ENCODE measurements at regions not wholly inside any gene's neighbourhood (a gene's known extent, or its start where the extent isn't known, plus 50 kb on each side); places are given as distances from the start of the nearest gene placed in this dataset.
"Not testable (repeated sequence)": the region's sequence is repeated elsewhere in the genome, so short reads cannot be mapped to it uniquely, and the experiment has no call there.

- DNase-seq (ENCODE audit: low read depth), result no peak
Observed at GRCh38 chr17:31798205-31798724, 60.8 kb downstream of the COPRS start.

DNA sequence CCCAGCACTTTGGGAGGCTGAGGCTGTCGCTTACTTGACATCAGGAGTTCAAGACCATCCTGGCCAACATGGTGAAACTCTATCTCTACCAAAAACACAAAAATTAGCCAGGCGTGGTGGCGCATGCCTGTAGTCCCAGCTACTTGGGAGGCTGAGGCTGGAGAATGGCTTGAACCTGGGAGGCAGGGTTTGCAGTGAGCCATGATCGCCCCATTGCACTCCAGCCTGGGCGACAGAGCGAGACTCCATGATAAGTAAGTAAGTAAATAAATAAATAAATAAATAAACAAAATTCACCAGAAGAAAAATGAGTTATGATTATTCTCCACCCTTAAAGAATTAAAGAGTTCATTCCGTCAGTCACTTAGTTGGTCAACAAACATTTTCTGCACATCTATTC is 63.1 kb downstream of the COPRS start:
- not testable (repeated sequence) for DNase-seq (ENCODE audit: low read depth)

DNA sequence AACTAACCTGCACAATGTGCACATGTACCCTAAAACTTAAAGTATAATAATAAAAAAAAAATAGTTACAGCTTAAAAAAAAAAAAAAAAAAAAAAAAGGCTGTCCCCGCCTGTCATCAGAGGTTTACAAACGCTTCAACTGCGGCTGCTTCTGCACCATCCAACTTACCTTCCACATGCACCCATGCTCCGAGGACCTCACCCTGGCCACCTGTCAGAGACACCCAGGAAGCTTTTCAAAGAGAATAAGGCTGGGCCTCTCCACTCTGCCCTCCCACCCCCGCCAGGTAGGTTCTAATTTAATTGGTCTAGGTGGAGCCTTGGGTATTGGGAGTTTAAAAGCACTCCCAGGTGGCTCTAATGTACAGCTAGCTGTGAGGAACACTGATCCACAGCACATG is 64.9 kb downstream of the COPRS start:
- no peak for DNase-seq (ENCODE audit: low read depth)

- not testable (repeated sequence) for DNase-seq (ENCODE audit: low read depth)
Observed at GRCh38 chr17:31793634-31794033, 65.4 kb downstream of the COPRS start.

- DNase-seq (ENCODE audit: low read depth), result no peak
Observed at GRCh38 chr17:31792007-31792585, 66.9 kb downstream of the COPRS start.

- no peak for DNase-seq (ENCODE audit: low read depth)
Observed at GRCh38 chr17:31789707-31790505, 69.1 kb downstream of the COPRS start.

GRCh38 chr17:31788956-31789355 is 70.1 kb downstream of the COPRS start:
- no peak for DNase-seq (ENCODE audit: low read depth)

DNA sequence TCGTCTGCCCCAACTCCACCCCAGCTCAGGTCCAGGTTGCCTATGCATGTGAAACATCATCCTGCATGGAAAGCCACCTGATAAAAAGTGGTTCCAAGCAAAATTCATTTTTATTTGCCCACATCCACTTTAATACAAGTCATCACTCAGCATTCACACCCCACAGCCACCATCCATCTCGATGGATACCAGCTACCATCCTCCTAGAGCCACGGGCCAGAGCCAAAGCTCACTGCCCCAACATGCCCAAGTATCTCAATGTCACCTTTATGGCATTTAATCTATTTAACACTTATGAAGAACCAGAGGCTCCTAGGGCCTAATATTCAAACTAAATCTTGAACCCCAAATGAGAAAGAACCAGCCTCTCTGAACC is 70.5 kb downstream of the COPRS start:
- DNase-seq (ENCODE audit: low read depth), result no peak

- no peak for DNase-seq (ENCODE audit: low read depth)
Observed at GRCh38 chr17:31787857-31788570, 71.0 kb downstream of the COPRS start.

GRCh38 chr17:31786796-31787481 is 72.1 kb downstream of the COPRS start:
- no peak for DNase-seq (ENCODE audit: low read depth)

- no peak for DNase-seq (ENCODE audit: low read depth)
Observed at GRCh38 chr17:31780483-31780882, 78.6 kb downstream of the COPRS start.

DNA sequence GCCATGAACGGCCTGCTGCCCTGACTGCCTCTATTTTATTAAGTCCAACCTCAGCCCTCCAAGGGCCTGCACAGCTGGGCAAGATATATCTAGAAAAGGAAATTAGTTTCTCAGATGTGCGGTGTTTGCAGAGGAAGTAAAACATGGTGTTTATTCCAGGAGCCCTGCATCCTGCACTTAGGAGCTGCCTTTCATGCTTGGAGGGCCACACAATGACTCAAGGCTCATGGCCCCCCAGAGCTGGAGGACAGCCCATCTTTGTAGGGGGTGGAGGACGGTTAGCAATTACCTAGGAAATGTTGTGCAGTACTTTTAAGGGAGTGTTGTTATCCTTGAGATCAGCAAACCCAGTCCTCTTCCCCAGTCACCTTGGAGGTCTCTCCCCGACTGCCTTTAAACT is 80.5 kb downstream of the COPRS start:
- no peak for DNase-seq (ENCODE audit: low read depth)

- DNase-seq (ENCODE audit: low read depth), result not testable (repeated sequence)
Observed at GRCh38 chr17:31771328-31771727, 87.7 kb downstream of the COPRS start.

- DNase-seq (ENCODE audit: low read depth), result not testable (repeated sequence)
Observed at GRCh38 chr17:31770501-31770900, 88.5 kb downstream of the COPRS start.

- not testable (repeated sequence) for DNase-seq (ENCODE audit: low read depth)
Observed at GRCh38 chr17:31761836-31762510, 97.1 kb downstream of the COPRS start.

DNA sequence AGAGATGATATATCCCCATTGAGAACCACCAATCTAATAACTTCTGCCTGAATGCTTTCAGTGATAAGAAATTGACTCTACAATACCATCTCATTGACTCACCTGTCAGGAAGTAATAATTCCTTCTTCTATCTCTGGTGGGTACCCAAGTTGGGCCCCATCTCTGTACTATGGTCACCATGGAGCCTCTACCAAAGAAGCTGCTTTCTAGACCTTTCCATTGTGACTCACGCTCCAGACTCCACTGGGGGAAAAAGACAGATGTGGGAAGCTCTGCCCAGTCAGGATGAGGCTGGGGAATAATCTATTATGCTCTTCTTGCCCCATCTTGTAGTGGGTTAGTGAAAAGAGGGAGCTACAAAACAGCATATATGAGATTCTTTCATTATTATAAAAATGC is 100.4 kb downstream of the COPRS start:
- DNase-seq (ENCODE audit: low read depth), result no peak

DNA sequence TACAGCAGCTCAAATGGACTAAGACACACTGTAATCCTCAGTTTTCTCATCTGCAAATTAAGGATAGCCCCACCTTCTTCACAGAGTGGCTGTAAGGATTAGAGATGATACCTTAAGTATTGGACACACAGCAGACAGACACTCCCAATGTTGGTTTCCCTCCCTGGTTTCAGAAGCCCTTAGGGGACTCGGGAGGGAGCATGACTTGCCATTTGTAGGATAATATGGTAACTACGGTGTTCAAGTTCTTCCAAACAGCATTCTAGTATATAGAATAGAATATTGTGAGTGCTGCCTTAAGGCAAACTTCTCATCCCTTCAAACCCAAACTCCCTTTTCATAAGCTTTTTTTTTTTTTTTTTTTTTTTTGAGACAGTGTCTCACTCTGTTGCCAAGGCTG is 101.9 kb downstream of the COPRS start:
- no peak for DNase-seq (ENCODE audit: low read depth)

DNA sequence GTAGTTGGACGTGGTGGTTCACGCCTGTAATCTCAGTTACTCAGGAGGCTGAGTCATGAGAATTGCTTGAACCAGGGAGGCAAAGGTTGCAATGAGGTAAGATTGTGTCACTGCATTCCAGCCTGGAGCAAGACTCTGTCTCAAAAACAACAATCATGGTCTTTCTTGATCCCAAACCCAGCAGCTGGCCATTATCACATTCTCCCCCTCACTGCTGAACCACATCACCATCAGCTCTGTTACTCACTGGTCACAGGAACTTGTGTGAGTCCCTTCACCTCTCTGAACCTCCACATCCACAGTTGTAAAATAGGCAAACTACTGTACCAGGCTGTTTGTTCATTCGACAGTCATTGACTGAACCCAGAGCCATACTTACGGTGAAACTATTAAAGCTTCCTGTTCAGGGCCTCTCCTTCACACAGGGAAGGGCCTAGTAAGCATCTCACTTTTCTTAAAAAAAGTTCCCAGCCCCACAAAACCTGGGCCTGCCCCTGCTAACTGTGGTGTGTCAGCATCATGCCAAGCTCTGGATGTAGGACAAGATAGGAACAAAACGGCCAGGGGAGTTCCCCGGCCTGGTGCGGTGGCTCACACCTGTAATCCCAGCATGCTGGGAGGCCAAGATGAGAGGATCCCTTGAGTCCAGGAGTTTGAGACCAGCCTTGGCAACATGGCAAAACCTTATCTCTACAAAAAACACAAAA is 104.7 kb downstream of the COPRS start:
- DNase-seq (ENCODE audit: low read depth), result no peak

- DNase-seq (ENCODE audit: low read depth), result no peak
Observed at GRCh38 chr17:31753011-31753410, 106.0 kb downstream of the COPRS start.

DNA sequence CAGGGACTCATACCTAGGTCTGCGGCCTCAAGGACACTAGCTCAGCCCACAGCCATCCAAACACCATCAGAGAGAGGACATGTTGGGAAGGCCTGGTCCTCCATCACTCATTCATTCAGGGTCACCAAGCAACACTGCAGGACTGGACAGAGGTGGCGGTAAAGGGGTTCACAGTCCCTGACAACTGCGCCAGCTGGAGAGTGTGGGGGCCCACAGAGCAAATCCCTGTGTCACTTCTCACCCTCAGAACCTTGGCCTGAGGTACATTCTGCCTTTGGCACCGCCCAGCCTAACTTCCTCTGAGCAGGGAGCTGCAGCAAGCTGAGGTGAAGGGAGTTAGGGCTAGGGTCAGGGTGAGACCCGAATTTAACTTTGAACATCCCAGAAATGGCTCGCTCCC is 106.5 kb downstream of the COPRS start:
- DNase-seq (ENCODE audit: low read depth), result no peak

DNA sequence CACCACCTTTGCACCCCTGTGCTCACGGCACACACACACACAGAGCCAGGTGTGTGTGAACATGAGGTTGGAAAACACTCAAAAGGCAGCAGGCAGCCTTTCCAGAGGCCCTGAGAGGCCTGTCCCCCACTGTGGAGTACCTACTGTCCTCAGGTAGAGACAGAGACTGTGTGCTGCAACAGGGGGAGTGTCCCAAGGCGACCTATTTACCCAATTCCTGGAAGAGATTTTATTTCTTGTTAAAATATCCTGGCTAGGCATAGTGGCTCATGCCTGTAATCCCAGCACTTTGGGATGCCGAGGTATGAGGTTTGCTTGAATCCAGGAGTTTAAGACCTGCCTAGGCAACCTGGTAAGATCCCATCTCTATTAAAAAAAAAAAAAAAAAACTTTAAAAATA is 108.5 kb downstream of the COPRS start:
- no peak for DNase-seq (ENCODE audit: low read depth)

All from stimulated activated CD8-positive, alpha-beta memory T cell treated with anti-CD3 and anti-CD28 coated beads, Interleukin-12 subunit alpha, Interleukin-12 subunit beta, amount 100 ng/mL, for 4 hours (primary cell).